Dermis blood vessel endothelial cell (primary cell): ENCODE measurements at regions not wholly inside any gene's neighbourhood (a gene's known extent, or its start where the extent isn't known, plus 50 kb on each side); places are given as distances from the start of the nearest gene placed in this dataset.

Source experiments
- DNase-seq: peaks from one replicate; pipeline ENCODE4 v3.0.0; 2010

GRCh38 chr6:152905551-152906299, 77.1 kb downstream of the FBXO5 start:
- DNase-seq = peak; percentile 81

- no peak for DNase-seq
Measured at GRCh38 chr6:152909241-152909640, 73.6 kb downstream of the FBXO5 start.

GRCh38 chr6:152916035-152916434, 66.8 kb downstream of the FBXO5 start:
- no peak for DNase-seq

GRCh38 chr6:152918991-152919390, 63.9 kb downstream of the FBXO5 start:
- DNase-seq = no peak

GRCh38 chr6:152920016-152920415, 62.8 kb downstream of the FBXO5 start:
- DNase-seq = no peak
